NT2/D1 (cell line): ENCODE measurements at regions not wholly inside any gene's neighbourhood (a gene's known extent, or its start where the extent isn't known, plus 50 kb on each side); places are given as distances from the start of the nearest gene placed in this dataset.

Source experiments
- DNase-seq: peaks from one replicate; pipeline ENCODE4 v3.0.0-alpha.2; 2011; ENCODE audit warnings: low read depth, low spot score
- H3K27me3 ChIP-seq: 2 replicates; pipeline ENCODE4 v1.6.0; 2011; ENCODE audit warnings: mild to moderate bottlenecking; ENCODE audit not compliant: insufficient read length, insufficient read depth
- H3K36me3 ChIP-seq: 2 replicates; pipeline ENCODE4 v1.6.1; 2011; ENCODE audit warnings: mild to moderate bottlenecking, low read length, mixed read lengths; ENCODE audit not compliant: insufficient read depth, insufficient read length
- H3K4me1 ChIP-seq: 2 replicates; pipeline ENCODE4 v1.5.1; 2011; ENCODE audit not compliant: insufficient read depth, insufficient read length
- H3K4me3 ChIP-seq: 2 replicates; pipeline ENCODE4 v1.5.1; 2011; ENCODE audit warnings: low read depth; ENCODE audit not compliant: insufficient read length
- H3K9ac ChIP-seq: 2 replicates; pipeline ENCODE4 v1.6.0; 2011; ENCODE audit warnings: low read depth; ENCODE audit not compliant: insufficient read length
- H3K9me3 ChIP-seq: 2 replicates; pipeline ENCODE4 v1.5.1; 2011; ENCODE audit warnings: mild to moderate bottlenecking, low read length; ENCODE audit not compliant: insufficient read depth
- SUZ12 ChIP-seq: IDR thresholded peaks from 2 replicates; pipeline ENCODE4 v1.6.1; 2011; ENCODE audit not compliant: insufficient read length, insufficient read depth; ENCODE audit errors: extremely low read depth
- YY1 ChIP-seq: IDR thresholded peaks from 2 replicates; pipeline ENCODE4 v1.6.1; 2011; ENCODE audit not compliant: insufficient read length, insufficient read depth
- ZNF274 ChIP-seq: IDR thresholded peaks from 2 replicates; pipeline ENCODE4 v1.6.1; 2011; ENCODE audit warnings: mild to moderate bottlenecking, low read depth, low read length

- Histone ChIP-seq H3K4me3 (no peak overlapping the region), H3K9ac (no peak overlapping the region), H3K9me3 (no peaks in the 10 kb centered on the region), H3K36me3 (no peaks in the 10 kb centered on the region), H3K4me1 (peaks cover 9% of the 10 kb centered on the region), H3K27me3 (no peaks in the 10 kb centered on the region)
- no peak for TF ChIP-seq SUZ12
- no peak for TF ChIP-seq ZNF274
- no peak for TF ChIP-seq YY1
- DNase-seq = no peak
These were observed 356.2 kb downstream of the GLRX3 start for GRCh38 chr10:130492266-130492934.

DNA sequence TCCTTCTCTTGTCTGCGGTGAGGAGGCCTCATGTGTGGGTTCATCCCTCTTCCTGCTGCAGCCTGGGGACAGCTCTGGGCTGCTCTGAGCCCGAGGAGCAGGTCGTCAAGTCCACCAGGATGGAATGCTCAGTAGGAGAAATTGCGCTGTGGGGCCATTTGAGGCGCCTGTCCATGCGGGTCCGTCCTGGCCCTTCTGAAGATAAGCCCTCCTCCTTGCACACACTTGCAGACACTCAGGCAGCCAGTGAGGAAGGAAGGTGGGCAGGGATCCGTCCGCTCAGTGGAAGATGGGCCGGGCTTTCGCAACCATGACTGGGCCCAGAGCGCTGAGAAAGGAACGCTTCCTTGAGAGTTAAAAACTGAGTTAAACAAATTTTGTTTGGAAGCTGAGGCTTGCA is 356.8 kb downstream of the GLRX3 start:
- no peaks in the 10 kb centered on the region for H3K36me3 ChIP-seq
- H3K9me3 ChIP-seq = no peaks in the 10 kb centered on the region
- no peaks in the 10 kb centered on the region for H3K27me3 ChIP-seq
- no peak overlapping the region for H3K9ac ChIP-seq
- TF ChIP-seq YY1 (no peak), ZNF274 (no peak), SUZ12 (no peak)
- H3K4me3 ChIP-seq = no peak overlapping the region
- no peak for DNase-seq
- H3K4me1 ChIP-seq = peaks cover 9% of the 10 kb centered on the region

DNA sequence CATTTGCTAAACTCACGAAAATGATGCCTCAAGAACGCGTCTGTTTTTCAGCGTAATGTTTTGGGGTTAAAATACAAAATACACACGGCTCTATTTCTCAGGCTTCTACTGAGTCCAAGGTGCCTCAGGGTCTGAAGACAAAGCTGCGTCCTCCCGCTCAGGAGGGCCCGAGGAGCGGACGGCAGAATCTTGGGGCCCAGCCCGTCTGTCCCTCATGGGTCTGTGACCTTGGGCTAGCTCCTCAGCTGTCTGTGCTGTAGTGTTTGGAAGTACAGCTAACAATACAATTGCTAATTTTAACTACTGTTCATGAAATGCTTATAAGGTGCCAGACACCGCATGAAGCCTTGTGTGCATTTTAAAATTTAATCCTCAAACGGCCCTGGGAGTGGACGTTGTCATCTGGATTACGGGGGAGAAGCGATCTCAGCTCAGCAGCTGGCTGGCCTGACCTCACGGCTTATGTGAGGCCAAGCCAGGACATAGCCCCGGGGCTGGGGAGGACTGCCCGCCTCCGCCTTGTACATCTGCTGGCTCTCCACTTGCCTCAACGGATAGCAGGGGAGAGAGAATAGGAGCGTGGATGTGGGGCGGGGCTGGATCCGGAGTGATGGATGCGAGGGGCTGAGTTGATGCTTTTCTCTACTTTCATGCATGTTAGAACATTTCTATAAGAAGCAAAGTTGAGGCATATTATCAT is 357.4 kb downstream of the GLRX3 start:
- Histone ChIP-seq H3K4me3 (no peak overlapping the region), H3K27me3 (no peaks in the 10 kb centered on the region), H3K9ac (no peak overlapping the region), H3K9me3 (no peaks in the 10 kb centered on the region), H3K4me1 (peaks cover 9% of the 10 kb centered on the region), H3K36me3 (no peaks in the 10 kb centered on the region)
- TF ChIP-seq SUZ12 (no peak), ZNF274 (no peak), YY1 (no peak)
- no peak for DNase-seq

DNA sequence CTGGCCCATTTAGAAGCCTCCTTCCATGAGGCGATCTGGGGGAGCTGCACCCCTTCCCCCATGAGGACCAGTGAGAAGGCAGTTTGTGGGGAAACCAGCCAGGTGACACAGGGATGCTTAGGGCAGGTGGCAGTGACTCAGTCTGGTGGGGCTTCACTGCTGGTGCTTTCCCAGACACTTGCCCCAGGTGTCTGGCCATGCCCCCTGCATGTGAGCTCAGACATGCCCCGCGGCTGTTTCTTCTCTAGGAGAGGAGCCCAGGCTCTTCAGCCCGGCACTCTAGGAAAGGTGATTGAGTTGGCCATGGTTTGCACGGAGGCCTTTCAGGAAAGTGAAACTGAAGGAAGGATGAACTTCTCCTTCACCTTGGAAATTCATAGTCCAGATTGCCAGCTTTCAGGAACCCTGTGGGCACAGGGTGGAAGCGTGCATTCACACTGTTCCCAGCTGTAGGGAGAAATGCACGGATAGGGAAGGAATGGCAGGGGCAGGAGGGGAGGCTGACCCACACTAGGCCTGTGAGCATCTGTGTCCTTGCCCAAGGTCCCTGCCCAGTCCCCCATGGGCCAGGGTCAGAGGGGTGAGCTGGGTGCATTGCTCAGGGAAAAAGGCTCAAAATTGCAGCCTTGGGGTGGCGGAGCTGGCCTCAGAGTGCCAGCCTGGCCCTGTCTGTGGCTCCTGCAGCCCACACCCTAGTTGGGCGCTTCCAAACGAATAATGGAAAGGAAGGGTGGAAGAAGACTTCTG is 359.1 kb downstream of the GLRX3 start:
- Histone ChIP-seq H3K4me3 (no peak overlapping the region), H3K9ac (no peak overlapping the region), H3K4me1 (peaks cover 9% of the 10 kb centered on the region), H3K27me3 (no peaks in the 10 kb centered on the region), H3K36me3 (no peaks in the 10 kb centered on the region), H3K9me3 (no peaks in the 10 kb centered on the region)
- TF ChIP-seq ZNF274 (no peak), SUZ12 (no peak), YY1 (no peak)
- no peak for DNase-seq

GRCh38 chr10:130495891-130496636 is 359.9 kb downstream of the GLRX3 start:
- no peak for TF ChIP-seq SUZ12
- H3K9ac ChIP-seq = no peak overlapping the region
- no peak for DNase-seq

DNA sequence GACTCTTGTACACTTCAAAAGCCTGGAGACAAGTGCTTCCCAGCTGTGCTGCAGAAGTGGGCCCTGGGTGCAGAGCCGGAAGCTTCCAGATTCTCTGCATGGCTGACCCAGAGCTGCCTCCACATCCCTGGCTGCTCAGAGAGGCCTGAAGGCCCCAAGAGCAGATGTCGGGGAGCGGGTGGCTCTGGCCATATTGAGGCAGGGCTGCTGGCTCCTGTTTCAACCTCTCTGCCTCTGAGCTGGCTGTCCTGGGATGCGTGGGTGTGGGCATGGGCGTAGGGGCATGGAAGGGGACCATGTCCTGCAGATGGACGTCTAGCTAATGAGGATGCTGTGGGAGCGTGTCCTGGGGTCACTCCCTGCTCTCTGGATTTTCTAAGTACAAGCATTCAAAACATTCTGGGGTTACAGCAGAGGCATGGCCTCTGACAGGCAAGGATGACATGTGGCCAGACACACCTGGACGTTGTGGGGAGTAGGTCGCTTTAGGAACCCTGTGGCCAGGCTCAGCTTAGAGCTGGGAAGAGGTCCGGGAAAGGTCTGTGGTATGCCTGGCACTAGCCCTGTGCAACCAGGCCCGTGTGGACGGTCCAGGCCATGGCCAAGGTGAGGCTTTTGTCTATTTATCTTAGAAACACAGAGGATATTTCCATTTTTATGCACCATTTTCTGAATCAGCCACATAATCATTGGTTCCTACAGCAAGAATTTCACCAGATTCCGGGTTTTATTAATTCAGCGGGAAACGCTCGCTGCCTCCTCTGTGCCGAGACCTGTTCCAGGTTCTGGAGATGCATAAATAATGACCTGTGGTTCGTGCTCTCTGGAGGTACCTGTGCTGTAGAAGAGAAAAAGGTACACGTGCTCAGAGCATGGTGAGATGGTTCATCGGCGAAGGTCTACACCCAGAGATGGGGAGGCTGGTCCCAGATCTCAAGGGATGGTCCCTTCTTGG is 361.1 kb downstream of the GLRX3 start:
- TF ChIP-seq YY1 (no peak), ZNF274 (no peak), SUZ12 (no peak)
- no peak for DNase-seq
- Histone ChIP-seq H3K4me3 (no peak overlapping the region), H3K4me1 (peaks cover 6% of the 10 kb centered on the region), H3K9me3 (no peaks in the 10 kb centered on the region), H3K9ac (no peak overlapping the region), H3K27me3 (no peaks in the 10 kb centered on the region), H3K36me3 (no peaks in the 10 kb centered on the region)

More at GRCh38 chr10:130495891-130496636, 359.9 kb downstream of the GLRX3 start:
- H3K27me3 ChIP-seq = no peaks in the 10 kb centered on the region
- no peaks in the 10 kb centered on the region for H3K36me3 ChIP-seq
- H3K4me3 ChIP-seq = no peak overlapping the region
- no peaks in the 10 kb centered on the region for H3K9me3 ChIP-seq
- peaks cover 9% of the 10 kb centered on the region for H3K4me1 ChIP-seq
